ENCODE measurements at regions not wholly inside any gene's neighbourhood (a gene's known extent, or its start where the extent isn't known, plus 50 kb on each side); places are given as distances from the start of the nearest gene placed in this dataset.

GRCh38 chr13:80928241-80928640, 587.3 kb upstream of the SPRY2 start:
- TF ChIP-seq PRDM10 (tag by site-specific recombination; IDR thresholded peaks at IDR 0.05) (no peak), BCL6B (tag by site-specific recombination; IDR thresholded peaks at IDR 0.05) (no peak), ZNF202 (tag by site-specific recombination; IDR thresholded peaks at IDR 0.05; ENCODE audit: borderline replicate concordance) (no peak), SETDB1 (IDR thresholded peaks at IDR 0.05; ENCODE audit: insufficient read length, low read length) (no peak), ZBTB17 (tag by site-specific recombination; IDR thresholded peaks at IDR 0.05) (no peak), GLI4 (tag by site-specific recombination; IDR thresholded peaks at IDR 0.05) (no peak), CTCF (tag by site-specific recombination; IDR thresholded peaks at IDR 0.05) (no peak), ZNF513 (tag by site-specific recombination; IDR thresholded peaks at IDR 0.05) (no peak), OVOL3 (tag by site-specific recombination; IDR thresholded peaks at IDR 0.05) (no peak), ZNF426 (tag by site-specific recombination; IDR thresholded peaks at IDR 0.05) (no peak), HOXA7 (CRISPR knock-in tag; IDR thresholded peaks at IDR 0.05; ENCODE audit: borderline replicate concordance) (no peak), REST (tag by site-specific recombination; IDR thresholded peaks at IDR 0.05) (no peak), ZNF140 (tag by site-specific recombination; IDR thresholded peaks at IDR 0.05) (no peak)
